ENCODE measurements at regions not wholly inside any gene's neighbourhood (a gene's known extent, or its start where the extent isn't known, plus 50 kb on each side); places are given as distances from the start of the nearest gene placed in this dataset.

DNA sequence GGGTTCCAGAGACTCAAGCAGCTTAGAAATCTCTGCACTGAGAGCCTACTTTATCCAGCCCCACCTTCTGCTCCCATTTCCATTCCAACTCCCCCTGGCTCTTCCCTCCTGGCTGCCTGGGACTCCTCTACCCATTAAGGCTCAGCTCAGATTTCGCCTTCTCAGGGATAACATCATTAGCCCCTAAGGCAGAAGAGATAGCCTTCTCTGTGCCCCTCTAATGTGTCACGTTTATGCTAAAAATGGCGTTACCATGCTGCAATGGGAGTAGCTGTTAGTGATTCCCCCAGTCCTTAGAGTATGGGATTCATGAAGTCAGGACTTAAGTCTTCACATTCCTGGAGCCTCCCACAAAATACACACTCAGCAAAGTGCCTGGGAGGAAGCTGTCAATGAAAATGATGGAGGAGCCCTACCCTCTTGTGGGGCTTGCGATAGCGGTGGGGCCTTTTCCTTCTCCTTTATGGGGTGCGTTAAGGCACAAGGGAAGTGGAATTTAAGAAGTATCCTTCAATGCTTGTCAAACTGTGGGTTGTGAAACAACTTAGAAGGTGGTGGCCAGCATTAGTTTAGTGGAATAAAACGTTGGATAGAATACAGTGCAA is 144.7 kb upstream of the COPS8 start:
- Histone ChIP-seq H3K4me3 (ENCODE audit: low read length) (no peak overlapping the region), H2AFZ (ENCODE audit: low read length) (no peak overlapping the region), H3K36me3 (replicated peaks; ENCODE audit: insufficient read depth, low read length) (no peaks in the 10 kb centered on the region), H3K9me3 (replicated peaks; ENCODE audit: insufficient read depth, low read length) (no peaks in the 10 kb centered on the region), H3K4me2 (ENCODE audit: low read depth, low read length) (no peak overlapping the region), H3F3A (ENCODE audit: insufficient read depth, low read length) (no peaks in the 10 kb centered on the region), H3K4me1 (ENCODE audit: low read length) (no peaks in the 10 kb centered on the region), H3K27me3 (replicated peaks; ENCODE audit: insufficient read depth, low read length) (no peaks in the 10 kb centered on the region), H3K79me2 (ENCODE audit: low read length) (no peaks in the 10 kb centered on the region), H3K27ac (ENCODE audit: low read length) (no peak overlapping the region), H4K20me1 (ENCODE audit: insufficient read depth, low read length) (no peaks in the 10 kb centered on the region), H3K9ac (ENCODE audit: low read length) (no peak overlapping the region), H3K9me2 (replicated peaks; ENCODE audit: insufficient read depth, low read length) (no peaks in the 10 kb centered on the region)
- DNase-seq: no peak
- TF ChIP-seq EZH2phosphoT487 (IDR thresholded peaks at IDR 0.05; ENCODE audit: low read length) (no peak), EZH2 (optimal IDR thresholded peaks at IDR 0.05; ENCODE audit: low read depth, low read length) (no peak)
- TF ChIP-seq, protein P1, sequence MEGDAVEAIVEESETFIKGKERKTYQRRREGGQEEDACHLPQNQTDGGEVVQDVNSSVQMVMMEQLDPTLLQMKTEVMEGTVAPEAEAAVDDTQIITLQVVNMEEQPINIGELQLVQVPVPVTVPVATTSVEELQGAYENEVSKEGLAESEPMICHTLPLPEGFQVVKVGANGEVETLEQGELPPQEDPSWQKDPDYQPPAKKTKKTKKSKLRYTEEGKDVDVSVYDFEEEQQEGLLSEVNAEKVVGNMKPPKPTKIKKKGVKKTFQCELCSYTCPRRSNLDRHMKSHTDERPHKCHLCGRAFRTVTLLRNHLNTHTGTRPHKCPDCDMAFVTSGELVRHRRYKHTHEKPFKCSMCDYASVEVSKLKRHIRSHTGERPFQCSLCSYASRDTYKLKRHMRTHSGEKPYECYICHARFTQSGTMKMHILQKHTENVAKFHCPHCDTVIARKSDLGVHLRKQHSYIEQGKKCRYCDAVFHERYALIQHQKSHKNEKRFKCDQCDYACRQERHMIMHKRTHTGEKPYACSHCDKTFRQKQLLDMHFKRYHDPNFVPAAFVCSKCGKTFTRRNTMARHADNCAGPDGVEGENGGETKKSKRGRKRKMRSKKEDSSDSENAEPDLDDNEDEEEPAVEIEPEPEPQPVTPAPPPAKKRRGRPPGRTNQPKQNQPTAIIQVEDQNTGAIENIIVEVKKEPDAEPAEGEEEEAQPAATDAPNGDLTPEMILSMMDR (IDR thresholded peaks at IDR 0.05; ENCODE audit: low read length): no peak

DNA sequence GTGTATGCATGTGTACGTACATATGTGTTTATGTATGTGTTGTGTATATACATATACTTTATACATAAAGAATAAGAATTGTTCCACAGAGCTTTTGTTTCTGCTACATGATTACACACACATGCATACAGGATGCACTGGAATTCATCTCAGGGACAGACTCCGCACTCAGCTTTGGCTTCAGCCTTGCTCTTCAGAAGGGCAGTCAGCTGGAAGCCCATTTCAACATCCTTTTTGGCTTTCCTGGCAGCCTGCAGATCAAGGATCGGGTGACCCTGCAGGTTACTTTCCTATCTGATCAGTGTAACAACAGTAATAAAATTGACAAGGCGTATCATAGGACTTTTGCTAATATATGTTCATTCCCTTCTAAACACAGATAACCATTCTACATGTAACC is 144.1 kb upstream of the COPS8 start:
- no peaks in the 10 kb centered on the region for H3K9me2 ChIP-seq (replicated peaks; ENCODE audit: insufficient read depth, low read length)
- DNase-seq: no peak
- H3K27me3 ChIP-seq (replicated peaks; ENCODE audit: insufficient read depth, low read length): no peaks in the 10 kb centered on the region
- H3K9ac ChIP-seq (ENCODE audit: low read length): no peak overlapping the region
- no peaks in the 10 kb centered on the region for H3K4me1 ChIP-seq (ENCODE audit: low read length)
- H3K27ac ChIP-seq (ENCODE audit: low read length): no peak overlapping the region
- H3F3A ChIP-seq (ENCODE audit: insufficient read depth, low read length): no peaks in the 10 kb centered on the region
- H3K4me2 ChIP-seq (ENCODE audit: low read depth, low read length): no peak overlapping the region
- H3K9me3 ChIP-seq (replicated peaks; ENCODE audit: insufficient read depth, low read length): no peaks in the 10 kb centered on the region
- no peaks in the 10 kb centered on the region for H4K20me1 ChIP-seq (ENCODE audit: insufficient read depth, low read length)
- no peak overlapping the region for H2AFZ ChIP-seq (ENCODE audit: low read length)
- TF ChIP-seq, protein P1 (IDR thresholded peaks at IDR 0.05; ENCODE audit: low read length): no peak
- TF ChIP-seq EZH2phosphoT487 (IDR thresholded peaks at IDR 0.05; ENCODE audit: low read length): no peak
- TF ChIP-seq EZH2 (optimal IDR thresholded peaks at IDR 0.05; ENCODE audit: low read depth, low read length): no peak
- H3K36me3 ChIP-seq (replicated peaks; ENCODE audit: insufficient read depth, low read length): no peaks in the 10 kb centered on the region
- H3K4me3 ChIP-seq (ENCODE audit: low read length): no peak overlapping the region
- no peaks in the 10 kb centered on the region for H3K79me2 ChIP-seq (ENCODE audit: low read length)

DNA sequence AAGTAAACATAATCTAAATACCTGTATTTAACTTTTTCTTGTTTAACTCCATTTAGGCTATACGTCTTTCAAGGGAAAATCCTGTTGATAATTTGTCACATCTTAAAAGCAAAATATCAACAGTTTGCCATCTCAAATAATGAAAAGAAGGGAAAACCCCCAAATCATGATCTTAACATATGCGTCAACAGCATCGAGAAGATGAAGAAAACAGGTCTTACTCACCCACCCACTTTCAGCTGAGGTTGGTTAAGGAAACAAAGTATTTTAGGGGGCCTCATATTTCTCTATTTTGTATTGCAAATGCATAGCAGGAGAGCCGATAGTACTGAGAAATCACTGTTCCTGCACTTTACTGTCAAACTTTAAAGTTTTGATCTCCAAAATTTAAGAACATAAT is 143.1 kb upstream of the COPS8 start:
- no peaks in the 10 kb centered on the region for H3K9me2 ChIP-seq (replicated peaks; ENCODE audit: insufficient read depth, low read length)
- H3F3A ChIP-seq (ENCODE audit: insufficient read depth, low read length): no peaks in the 10 kb centered on the region
- H3K79me2 ChIP-seq (ENCODE audit: low read length): no peaks in the 10 kb centered on the region
- no peak overlapping the region for H2AFZ ChIP-seq (ENCODE audit: low read length)
- H4K20me1 ChIP-seq (ENCODE audit: insufficient read depth, low read length): no peaks in the 10 kb centered on the region
- TF ChIP-seq EZH2 (optimal IDR thresholded peaks at IDR 0.05; ENCODE audit: low read depth, low read length) (no peak), EZH2phosphoT487 (IDR thresholded peaks at IDR 0.05; ENCODE audit: low read length) (no peak)
- TF ChIP-seq, protein P1 (IDR thresholded peaks at IDR 0.05; ENCODE audit: low read length): no peak
- H3K9me3 ChIP-seq (replicated peaks; ENCODE audit: insufficient read depth, low read length): no peaks in the 10 kb centered on the region
- H3K9ac ChIP-seq (ENCODE audit: low read length): no peak overlapping the region
- no peaks in the 10 kb centered on the region for H3K36me3 ChIP-seq (replicated peaks; ENCODE audit: insufficient read depth, low read length)
- H3K4me3 ChIP-seq (ENCODE audit: low read length): no peak overlapping the region
- no peak overlapping the region for H3K4me2 ChIP-seq (ENCODE audit: low read depth, low read length)
- H3K27ac ChIP-seq (ENCODE audit: low read length): no peak overlapping the region
- DNase-seq: no peak
- no peaks in the 10 kb centered on the region for H3K4me1 ChIP-seq (ENCODE audit: low read length)
- no peaks in the 10 kb centered on the region for H3K27me3 ChIP-seq (replicated peaks; ENCODE audit: insufficient read depth, low read length)
